GM21390 (cell line): ENCODE measurements at regions not wholly inside any gene's neighbourhood (a gene's known extent, or its start where the extent isn't known, plus 50 kb on each side); places are given as distances from the start of the nearest gene placed in this dataset.

Source experiments
- ATAC-seq: cut with Tn5 transposase; IDR thresholded peaks from one replicate; pipeline ENCODE4 v1.9.1; 2021; ENCODE audit not compliant: unreplicated experiment

GRCh38 chr20:12354725-12355124 is 437.0 kb downstream of the BTBD3 start:
- ATAC-seq, result no peak

GRCh38 chr20:12355185-12355584 is 437.5 kb downstream of the BTBD3 start:
- ATAC-seq, result no peak

DNA sequence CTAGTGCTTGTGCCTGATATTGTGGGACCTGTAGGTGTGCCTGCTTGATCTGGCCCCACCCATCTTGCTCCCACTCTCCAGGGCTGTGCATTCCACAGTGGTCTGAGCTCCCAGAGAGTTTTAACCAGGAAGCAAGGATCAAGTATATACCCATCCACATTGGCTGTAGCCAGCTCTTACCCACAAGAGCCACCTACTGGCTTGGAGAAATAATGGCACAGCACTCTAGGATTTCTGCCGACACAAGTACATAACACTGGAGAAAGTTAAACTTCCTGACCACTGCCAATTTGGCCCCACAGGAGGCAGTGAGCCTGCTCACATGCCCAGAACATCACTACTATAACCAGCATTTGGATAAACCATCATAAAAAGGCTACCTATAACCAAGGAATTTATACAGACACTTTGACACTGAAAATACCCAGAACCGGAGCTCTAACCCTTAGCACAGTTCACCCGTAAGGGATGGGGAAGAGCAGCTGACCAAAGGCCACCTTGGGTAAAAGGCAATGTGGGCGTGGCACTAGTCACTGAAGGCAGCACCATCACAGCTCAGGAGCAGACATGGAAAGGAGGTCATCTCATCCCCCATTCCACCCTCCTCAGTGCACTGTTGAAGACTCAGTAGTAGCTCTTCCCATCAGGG is 440.4 kb downstream of the BTBD3 start:
- ATAC-seq, result no peak

DNA sequence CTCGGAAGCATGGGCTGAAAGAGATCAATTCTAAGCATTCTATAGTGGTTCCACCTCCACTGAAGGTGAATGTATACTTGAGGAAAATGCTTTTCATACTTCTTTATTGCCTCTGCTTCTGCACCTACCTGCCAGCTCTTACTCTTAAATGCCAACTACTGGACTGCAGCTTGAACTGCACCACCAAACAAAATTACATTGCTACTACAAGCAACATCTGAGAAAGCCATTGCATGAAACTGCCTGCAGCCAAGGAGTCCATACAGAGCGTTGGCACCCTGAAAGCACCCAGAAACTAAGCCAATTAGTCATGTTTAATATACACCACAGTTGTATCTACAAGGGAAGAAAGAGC is 440.9 kb downstream of the BTBD3 start:
- ATAC-seq, result no peak

GRCh38 chr20:12371990-12372389 is 454.3 kb downstream of the BTBD3 start:
- ATAC-seq, result no peak

DNA sequence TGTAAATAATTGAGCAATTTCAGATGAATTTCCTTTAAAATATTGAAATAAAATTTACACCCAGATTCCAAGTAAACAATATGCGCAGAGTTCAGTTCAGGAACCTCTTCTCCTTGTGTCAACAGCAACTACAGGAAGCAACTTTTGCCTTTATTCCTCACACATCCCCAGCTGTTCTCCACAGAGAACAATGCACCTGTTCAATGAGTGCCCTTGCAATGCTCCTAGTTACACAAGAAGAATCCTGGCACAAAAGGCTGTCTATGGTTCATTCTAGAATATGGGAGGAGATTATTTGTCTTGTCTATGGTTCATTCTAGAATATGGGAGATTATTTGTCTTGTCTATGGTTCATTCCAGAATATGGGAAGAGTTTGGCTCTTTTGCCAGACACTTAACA is 454.9 kb downstream of the BTBD3 start:
- no peak for ATAC-seq

GRCh38 chr20:12375967-12376366 is 458.3 kb downstream of the BTBD3 start:
- no peak for ATAC-seq

DNA sequence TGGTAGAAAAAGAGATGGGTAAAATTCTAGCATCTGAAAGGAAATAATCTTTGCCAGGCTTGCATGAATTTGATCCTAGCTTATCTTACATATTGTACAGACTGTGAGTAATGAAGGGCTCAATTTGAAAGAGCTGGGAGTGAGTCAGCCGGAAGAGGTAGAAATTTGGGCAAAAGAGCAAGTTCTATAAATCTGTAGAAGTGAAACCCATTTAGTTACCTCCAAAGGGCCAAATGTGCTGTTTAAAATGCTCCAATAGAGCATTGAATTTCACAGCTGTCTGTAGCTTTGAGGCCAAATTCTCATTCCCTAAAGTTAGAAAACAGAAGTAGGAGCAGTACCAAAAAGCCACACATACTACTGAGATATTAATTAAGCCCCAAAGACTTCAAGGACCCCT is 466.1 kb downstream of the BTBD3 start:
- ATAC-seq, result no peak

- no peak for ATAC-seq
Measured at GRCh38 chr20:12386821-12387220, 469.1 kb downstream of the BTBD3 start.

DNA sequence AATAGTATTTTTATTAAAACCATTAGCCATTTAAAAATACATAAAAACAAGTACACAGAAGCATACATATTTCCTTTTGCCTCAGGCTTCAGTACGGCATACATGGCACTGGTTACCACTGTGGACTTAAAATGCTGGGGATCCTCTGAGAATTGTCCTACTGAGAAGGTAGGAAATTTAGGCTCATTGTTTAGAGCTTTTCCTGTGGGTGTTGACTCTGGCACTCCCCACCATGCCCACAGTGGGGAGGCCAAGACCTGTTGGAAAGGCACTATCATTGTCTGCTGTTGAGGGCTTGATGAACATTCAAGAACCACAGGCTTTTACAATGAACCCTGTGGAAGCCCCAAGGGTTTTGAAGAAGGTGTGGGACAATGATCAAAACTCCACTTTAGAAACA is 473.4 kb downstream of the BTBD3 start:
- no peak for ATAC-seq

- ATAC-seq, result no peak
Measured at GRCh38 chr20:12394786-12395185, 477.1 kb downstream of the BTBD3 start.

DNA sequence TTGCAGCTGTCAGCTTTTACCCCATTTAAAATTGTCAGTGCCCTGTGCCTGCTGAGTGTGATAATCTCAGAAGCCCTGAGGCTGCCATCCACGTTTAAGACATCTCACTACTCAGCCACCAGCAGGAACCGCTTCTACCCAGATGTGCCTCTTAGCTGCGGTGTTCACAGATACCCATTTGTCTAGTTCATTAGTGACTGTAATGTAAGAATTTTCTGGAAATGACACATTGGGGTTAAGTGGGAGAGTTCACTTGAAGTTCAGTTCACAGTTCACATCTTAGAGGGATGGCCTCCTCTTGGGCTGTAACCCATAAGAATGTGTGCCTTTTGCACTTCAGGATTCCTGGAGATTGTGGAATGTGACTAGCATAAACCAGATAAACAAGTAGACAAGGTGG is 477.7 kb downstream of the BTBD3 start:
- ATAC-seq, result no peak

GRCh38 chr20:12395760-12396159 is 478.1 kb downstream of the BTBD3 start:
- ATAC-seq, result no peak

GRCh38 chr20:12399110-12399836 is 481.6 kb downstream of the BTBD3 start:
- ATAC-seq, result no peak

DNA sequence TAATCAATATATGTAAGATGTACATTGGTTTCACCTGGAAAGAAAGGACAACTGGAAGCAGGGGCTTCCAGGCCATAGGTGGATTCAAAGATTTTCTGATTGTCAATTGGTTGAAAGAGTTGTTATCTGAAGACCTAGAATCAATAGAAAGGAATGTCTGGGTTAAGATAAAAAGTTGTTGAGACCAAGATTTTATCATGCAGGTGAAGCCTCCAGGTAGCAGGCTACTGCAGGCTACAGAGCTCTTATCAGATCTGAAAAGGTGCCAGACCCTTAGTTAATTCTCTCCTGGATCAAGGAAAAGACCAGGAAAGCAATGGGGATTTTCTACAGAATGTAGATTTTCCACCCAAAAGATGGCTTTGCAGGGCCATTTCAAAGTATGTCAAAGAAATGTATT is 487.2 kb downstream of the BTBD3 start:
- ATAC-seq, result no peak

DNA sequence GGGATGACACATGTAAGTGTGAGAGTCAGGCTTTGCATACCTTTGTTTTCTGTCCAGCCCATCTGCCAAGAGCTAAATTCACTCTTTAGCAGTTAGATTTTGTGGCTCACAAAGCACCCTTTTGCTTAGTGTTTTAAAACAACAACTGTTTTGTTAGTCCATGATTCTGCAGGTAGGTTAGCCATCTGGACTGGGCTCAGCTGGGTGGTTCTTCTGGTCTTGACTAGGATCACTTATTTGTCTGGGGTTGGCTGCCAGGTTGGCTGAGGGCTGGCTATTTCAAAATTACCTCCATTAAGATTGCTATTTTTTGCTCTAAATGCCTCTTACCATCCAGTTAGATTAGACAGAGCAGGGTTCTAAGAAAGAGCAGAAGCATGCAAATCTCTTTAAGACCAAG is 489.3 kb downstream of the BTBD3 start:
- no peak for ATAC-seq

GRCh38 chr20:12409501-12409900 is 491.8 kb downstream of the BTBD3 start:
- no peak for ATAC-seq

DNA sequence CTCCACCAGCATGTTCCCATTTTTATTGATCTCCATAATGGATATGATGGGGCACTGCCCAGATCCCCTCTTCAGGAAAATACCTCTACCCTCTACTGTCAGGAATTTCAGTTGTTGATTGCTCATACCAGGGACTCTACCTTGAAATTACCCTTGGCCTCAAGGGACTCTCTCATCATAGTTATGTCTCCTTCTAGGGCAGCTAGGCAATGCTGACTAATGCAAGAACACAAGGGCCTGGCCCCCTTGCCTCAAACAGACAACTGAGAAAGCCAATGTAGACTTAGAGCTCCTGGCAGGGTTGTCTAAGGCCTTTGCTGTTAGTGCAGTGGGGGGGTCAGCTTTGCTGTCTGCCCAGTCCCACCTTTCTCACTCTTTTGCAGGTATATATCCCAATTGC is 493.1 kb downstream of the BTBD3 start:
- no peak for ATAC-seq

GRCh38 chr20:12411246-12411940 is 493.7 kb downstream of the BTBD3 start:
- ATAC-seq, result no peak

- ATAC-seq, result no peak
Measured at GRCh38 chr20:12413116-12413515, 495.4 kb downstream of the BTBD3 start.

DNA sequence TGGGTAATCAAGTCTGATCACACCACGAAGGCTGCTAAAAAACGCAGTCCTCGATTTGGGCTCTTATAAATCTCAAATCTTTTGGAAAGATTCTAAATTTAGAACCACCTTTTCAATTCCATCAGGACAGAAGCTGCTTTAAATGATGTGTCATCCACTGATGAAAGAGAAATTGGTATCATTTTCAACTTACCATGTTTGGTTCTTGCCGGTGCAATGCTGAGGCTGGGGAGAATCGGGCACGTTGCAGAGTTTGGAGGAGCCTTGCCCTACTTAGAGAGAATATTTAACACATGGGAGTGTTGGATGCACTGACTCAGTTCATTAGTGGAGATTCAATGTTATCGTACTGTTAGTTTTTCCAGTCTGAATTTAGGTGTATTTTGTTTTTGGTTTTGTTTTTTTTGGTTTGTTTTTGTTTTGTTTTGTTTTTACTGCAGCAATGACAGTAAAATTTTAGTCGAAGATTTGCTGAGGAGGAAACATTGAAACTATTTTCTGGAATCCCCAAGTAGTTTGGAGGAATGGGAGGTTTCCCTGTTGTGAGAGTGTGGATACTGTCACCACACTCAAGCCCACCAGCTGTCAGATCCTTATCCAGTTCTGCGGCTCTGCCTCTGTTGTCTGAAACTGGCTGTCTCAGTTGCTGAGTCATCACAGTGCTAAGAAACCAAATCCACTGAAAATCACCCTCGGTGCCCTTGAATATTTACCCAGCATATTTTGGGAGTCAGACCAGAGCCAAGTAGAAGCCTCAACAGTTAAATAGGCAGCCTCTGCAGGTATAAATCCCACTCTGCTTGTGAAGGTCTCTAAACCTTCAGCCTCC is 497.0 kb downstream of the BTBD3 start:
- ATAC-seq, result no peak
